Liver (tissue), 3 donors: ENCODE measurements at regions not wholly inside any gene's neighbourhood (a gene's known extent, or its start where the extent isn't known, plus 50 kb on each side); places are given as distances from the start of the nearest gene placed in this dataset.
"Not testable (repeated sequence)": the region's sequence is repeated elsewhere in the genome, so short reads cannot be mapped to it uniquely, and the experiment has no call there.

Source experiments
- ATF3 ChIP-seq: IDR thresholded peaks from 2 replicates; pipeline ENCODE4 v1.6.1; 2016; ENCODE audit warnings: antibody characterized with exemption
- CTCF ChIP-seq: fragments of 150-350 bp; IDR thresholded peaks from 2 replicates; pipeline ENCODE4 v1.5.1; 2017; ENCODE audit warnings: improper control_type of control experiment, low read depth, low read length; ENCODE audit not compliant: missing input control
- JUND ChIP-seq, 2 donors: IDR thresholded peaks; 2 replicates each; pipeline ENCODE4 v1.6.1; 2016; ENCODE audit warnings: antibody characterized with exemption in 2 of 2
- MAX ChIP-seq: IDR thresholded peaks from 2 replicates; pipeline ENCODE4 v1.6.1; 2016; ENCODE audit warnings: antibody characterized with exemption
- RAD21 ChIP-seq, 2 donors: IDR thresholded peaks; 2 replicates each; pipeline ENCODE4 v1.6.1; 2016; ENCODE audit warnings: antibody characterized with exemption in 2 of 2, mild to moderate bottlenecking in 2 of 2
- REST ChIP-seq: IDR thresholded peaks from 2 replicates; pipeline ENCODE4 v1.6.1; 2016; ENCODE audit warnings: antibody characterized with exemption, mild to moderate bottlenecking
- TAF1 ChIP-seq: conservative IDR thresholded peaks from 2 replicates; pipeline ENCODE4 v1.6.1; 2016; ENCODE audit warnings: antibody characterized with exemption, mild to moderate bottlenecking
- YY1 ChIP-seq: IDR thresholded peaks from 2 replicates; pipeline ENCODE4 v1.6.1; 2016; ENCODE audit warnings: antibody characterized with exemption, mild to moderate bottlenecking
- donor health status: healthy.
- donor health status: healthy.

- TF ChIP-seq CTCF; MAX; JUND (IDR thresholded peaks at IDR 0.05); REST; ATF3; RAD21 (IDR thresholded peaks at IDR 0.05); YY1; TAF1: not testable (repeated sequence)
These were observed 399.7 kb downstream of the CAAP1 start for GRCh38 chr9:26492608-26493521.
